AG08395 (cell line): ENCODE measurements at regions not wholly inside any gene's neighbourhood (a gene's known extent, or its start where the extent isn't known, plus 50 kb on each side); places are given as distances from the start of the nearest gene placed in this dataset.
A peak's percentile ranks its signal among the peaks of the same experiment; 100 is the strongest.
"Not testable (repeated sequence)": the region's sequence is repeated elsewhere in the genome, so short reads cannot be mapped to it uniquely, and the experiment has no call there.

Experiments
- DNase-seq: peaks from one replicate; pipeline ENCODE4 v3.0.0; 2012; ENCODE audit warnings: mixed read lengths, low spot score

- no peak for DNase-seq
These were observed 501.5 kb upstream of the SLC8A1 start for GRCh38 chr2:40953341-40953740.

- no peak for DNase-seq
These were observed 503.2 kb upstream of the SLC8A1 start for GRCh38 chr2:40955042-40955441.

- DNase-seq: no peak
These were observed 503.7 kb upstream of the SLC8A1 start for GRCh38 chr2:40955635-40956034.

- no peak for DNase-seq
These were observed 505.6 kb upstream of the SLC8A1 start for GRCh38 chr2:40957508-40957907.

GRCh38 chr2:40962026-40962425 lies 510.1 kb upstream of the SLC8A1 start:
- DNase-seq: no peak

- no peak for DNase-seq
These were observed 512.8 kb upstream of the SLC8A1 start for GRCh38 chr2:40964509-40965250.

GRCh38 chr2:40967451-40967850 lies 515.6 kb upstream of the SLC8A1 start:
- DNase-seq: no peak

GRCh38 chr2:40975151-40975550 lies 523.3 kb upstream of the SLC8A1 start:
- no peak for DNase-seq

- no peak for DNase-seq
These were observed 545.5 kb upstream of the SLC8A1 start for GRCh38 chr2:40997362-40997761.

GRCh38 chr2:41000374-41000773 lies 548.5 kb upstream of the SLC8A1 start:
- DNase-seq: no peak

- DNase-seq: no peak
These were observed 549.0 kb upstream of the SLC8A1 start for GRCh38 chr2:41000906-41001305.

GRCh38 chr2:41004700-41005099 lies 552.8 kb upstream of the SLC8A1 start:
- no peak for DNase-seq

GRCh38 chr2:41020358-41020757 lies 568.5 kb upstream of the SLC8A1 start:
- no peak for DNase-seq

GRCh38 chr2:41024816-41025215 lies 572.9 kb upstream of the SLC8A1 start:
- no peak for DNase-seq

- DNase-seq: no peak
These were observed 574.7 kb upstream of the SLC8A1 start for GRCh38 chr2:41026613-41027012.

GRCh38 chr2:41027095-41027494 lies 575.2 kb upstream of the SLC8A1 start:
- no peak for DNase-seq

GRCh38 chr2:41031282-41031681 lies 579.4 kb upstream of the SLC8A1 start:
- no peak for DNase-seq

- no peak for DNase-seq
These were observed 580.8 kb upstream of the SLC8A1 start for GRCh38 chr2:41032715-41033114.

- DNase-seq: no peak
These were observed 581.2 kb upstream of the SLC8A1 start for GRCh38 chr2:41033127-41033526.

- peak; percentile 3 for DNase-seq
These were observed 586.5 kb upstream of the SLC8A1 start for GRCh38 chr2:41038408-41038807.

GRCh38 chr2:41039750-41040149 lies 587.9 kb upstream of the SLC8A1 start:
- not testable (repeated sequence) for DNase-seq

GRCh38 chr2:41040782-41041520 lies 589.1 kb upstream of the SLC8A1 start:
- DNase-seq: no peak

- no peak for DNase-seq
These were observed 590.5 kb upstream of the SLC8A1 start for GRCh38 chr2:41042343-41042742.

GRCh38 chr2:41061356-41061755 lies 609.5 kb upstream of the SLC8A1 start:
- no peak for DNase-seq
